ENCODE measurements at regions not wholly inside any gene's neighbourhood (a gene's known extent, or its start where the extent isn't known, plus 50 kb on each side); places are given as distances from the start of the nearest gene placed in this dataset.

- Histone ChIP-seq H3K36me3 (ENCODE audit: low read depth) (no peaks in the 10 kb centered on the region), H3K4me1 (ENCODE audit: insufficient read depth, poor library complexity, severe bottlenecking) (no peaks in the 10 kb centered on the region), H3K4me3 (ENCODE audit: severe bottlenecking) (no peak overlapping the region), H3K27me3 (ENCODE audit: insufficient read depth, poor library complexity, severe bottlenecking) (no peaks in the 10 kb centered on the region), H3K27ac (ENCODE audit: poor library complexity, severe bottlenecking) (no peak overlapping the region), H3K9me3 (ENCODE audit: severe bottlenecking) (no peaks in the 10 kb centered on the region)
- DNase-seq (ENCODE audit: low spot score), result no peak
- TF ChIP-seq CTCF (IDR thresholded peaks at IDR 0.05; ENCODE audit: poor library complexity, severe bottlenecking), result no peak
- no peak for ATAC-seq (ENCODE audit: low read depth)
These were observed 471.8 kb downstream of the KCNT2 start for GRCh38 chr1:196136396-196136795.

GRCh38 chr1:196131691-196132090 lies 476.5 kb downstream of the KCNT2 start:
- no peaks in the 10 kb centered on the region for H3K9me3 ChIP-seq (ENCODE audit: severe bottlenecking)
- H3K4me1 ChIP-seq (ENCODE audit: insufficient read depth, poor library complexity, severe bottlenecking), result no peaks in the 10 kb centered on the region
- H3K27ac ChIP-seq (ENCODE audit: poor library complexity, severe bottlenecking), result no peak overlapping the region
- H3K4me3 ChIP-seq (ENCODE audit: severe bottlenecking), result no peak overlapping the region
- no peaks in the 10 kb centered on the region for H3K27me3 ChIP-seq (ENCODE audit: insufficient read depth, poor library complexity, severe bottlenecking)
- no peak for TF ChIP-seq CTCF (IDR thresholded peaks at IDR 0.05; ENCODE audit: poor library complexity, severe bottlenecking)
- ATAC-seq (ENCODE audit: low read depth), result no peak
- no peaks in the 10 kb centered on the region for H3K36me3 ChIP-seq (ENCODE audit: low read depth)
- DNase-seq (ENCODE audit: low spot score), result no peak

GRCh38 chr1:196128835-196129234 lies 479.4 kb downstream of the KCNT2 start:
- ATAC-seq (ENCODE audit: low read depth), result no peak

GRCh38 chr1:196121181-196121580 lies 487.1 kb downstream of the KCNT2 start:
- Histone ChIP-seq H3K27ac (ENCODE audit: poor library complexity, severe bottlenecking) (no peak overlapping the region), H3K4me1 (ENCODE audit: insufficient read depth, poor library complexity, severe bottlenecking) (no peaks in the 10 kb centered on the region), H3K4me3 (ENCODE audit: severe bottlenecking) (no peak overlapping the region), H3K9me3 (ENCODE audit: severe bottlenecking) (no peaks in the 10 kb centered on the region), H3K36me3 (ENCODE audit: low read depth) (no peaks in the 10 kb centered on the region), H3K27me3 (ENCODE audit: insufficient read depth, poor library complexity, severe bottlenecking) (no peaks in the 10 kb centered on the region)
- no peak for DNase-seq (ENCODE audit: low spot score)
- no peak for ATAC-seq (ENCODE audit: low read depth)
- TF ChIP-seq CTCF (IDR thresholded peaks at IDR 0.05; ENCODE audit: poor library complexity, severe bottlenecking), result no peak

More at GRCh38 chr1:196128835-196129234, 479.4 kb downstream of the KCNT2 start:
- no peak for TF ChIP-seq CTCF (IDR thresholded peaks at IDR 0.05; ENCODE audit: poor library complexity, severe bottlenecking)
- no peak overlapping the region for H3K27ac ChIP-seq (ENCODE audit: poor library complexity, severe bottlenecking)
- H3K9me3 ChIP-seq (ENCODE audit: severe bottlenecking), result no peaks in the 10 kb centered on the region
- no peak overlapping the region for H3K4me3 ChIP-seq (ENCODE audit: severe bottlenecking)
- no peak for DNase-seq (ENCODE audit: low spot score)
- H3K27me3 ChIP-seq (ENCODE audit: insufficient read depth, poor library complexity, severe bottlenecking), result no peaks in the 10 kb centered on the region
- H3K36me3 ChIP-seq (ENCODE audit: low read depth), result no peaks in the 10 kb centered on the region
- no peaks in the 10 kb centered on the region for H3K4me1 ChIP-seq (ENCODE audit: insufficient read depth, poor library complexity, severe bottlenecking)

- Histone ChIP-seq H3K9me3 (ENCODE audit: severe bottlenecking) (no peaks in the 10 kb centered on the region), H3K4me1 (ENCODE audit: insufficient read depth, poor library complexity, severe bottlenecking) (no peaks in the 10 kb centered on the region), H3K36me3 (ENCODE audit: low read depth) (no peaks in the 10 kb centered on the region), H3K27ac (ENCODE audit: poor library complexity, severe bottlenecking) (no peak overlapping the region), H3K27me3 (ENCODE audit: insufficient read depth, poor library complexity, severe bottlenecking) (no peaks in the 10 kb centered on the region), H3K4me3 (ENCODE audit: severe bottlenecking) (no peak overlapping the region)
- ATAC-seq (ENCODE audit: low read depth), result no peak
- no peak for DNase-seq (ENCODE audit: low spot score)
- no peak for TF ChIP-seq CTCF (IDR thresholded peaks at IDR 0.05; ENCODE audit: poor library complexity, severe bottlenecking)
These were observed 492.6 kb downstream of the KCNT2 start for GRCh38 chr1:196115646-196116045.

All from RWPE2 (cell line).